Vagina (tissue), 2 donors: ENCODE measurements at regions not wholly inside any gene's neighbourhood (a gene's known extent, or its start where the extent isn't known, plus 50 kb on each side); places are given as distances from the start of the nearest gene placed in this dataset.

Experiments used
- POLR2A ChIP-seq, 2 donors: fragments of 450-650 bp; IDR thresholded peaks; one replicate each; pipeline ENCODE4 v1.6.1; 2017; ENCODE audit warnings: antibody characterized with exemption in 2 of 2, mild to moderate bottlenecking in 2 of 2, moderate library complexity in 2 of 2
- POLR2AphosphoS5 ChIP-seq, 2 donors: sonication (generic); formaldehyde crosslinking; IDR thresholded peaks; one replicate each; pipeline ENCODE4 v1.9.0; 2017; ENCODE audit warnings: antibody characterized with exemption in 2 of 2, mild to moderate bottlenecking in 2 of 2, low read depth in 1 of 2; ENCODE audit not compliant: insufficient read depth in 1 of 2
- TF ChIP-seq, protein P1 (sequence below), 3 experiments: fragments of 450-650 bp in 2 of 3; fragments of 200-600 bp in 1 of 3; sonication (generic) in 1 of 3; IDR thresholded peaks; one replicate each; pipeline ENCODE4 v1.5.1; 2017 to 2019; ENCODE audit warnings: antibody characterized with exemption in 3 of 3, mild to moderate bottlenecking in 2 of 3, moderate library complexity in 2 of 3

DNA sequence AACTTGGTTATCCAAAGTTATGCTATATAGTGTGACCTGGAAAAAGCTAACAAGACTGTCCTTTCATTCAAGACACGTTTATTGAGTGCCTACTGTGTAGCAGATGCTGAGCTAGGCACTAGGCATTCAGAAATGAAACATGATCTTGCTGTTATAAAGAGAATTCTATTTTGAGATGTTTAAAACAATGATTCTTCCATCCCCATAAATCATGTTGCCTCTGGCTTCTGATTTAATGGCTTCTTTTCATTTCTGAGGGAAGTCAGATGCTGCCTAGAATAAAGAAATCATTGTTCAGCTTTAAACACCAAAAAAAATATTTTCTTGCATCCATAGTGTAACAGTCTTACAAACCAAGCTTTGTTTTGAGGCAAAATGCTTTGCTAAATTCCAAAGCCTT, 620.9 kb upstream of the UBE2E2 start:
- no peak for TF ChIP-seq POLR2A (IDR thresholded peaks at IDR 0.05)
- TF ChIP-seq, protein P1, sequence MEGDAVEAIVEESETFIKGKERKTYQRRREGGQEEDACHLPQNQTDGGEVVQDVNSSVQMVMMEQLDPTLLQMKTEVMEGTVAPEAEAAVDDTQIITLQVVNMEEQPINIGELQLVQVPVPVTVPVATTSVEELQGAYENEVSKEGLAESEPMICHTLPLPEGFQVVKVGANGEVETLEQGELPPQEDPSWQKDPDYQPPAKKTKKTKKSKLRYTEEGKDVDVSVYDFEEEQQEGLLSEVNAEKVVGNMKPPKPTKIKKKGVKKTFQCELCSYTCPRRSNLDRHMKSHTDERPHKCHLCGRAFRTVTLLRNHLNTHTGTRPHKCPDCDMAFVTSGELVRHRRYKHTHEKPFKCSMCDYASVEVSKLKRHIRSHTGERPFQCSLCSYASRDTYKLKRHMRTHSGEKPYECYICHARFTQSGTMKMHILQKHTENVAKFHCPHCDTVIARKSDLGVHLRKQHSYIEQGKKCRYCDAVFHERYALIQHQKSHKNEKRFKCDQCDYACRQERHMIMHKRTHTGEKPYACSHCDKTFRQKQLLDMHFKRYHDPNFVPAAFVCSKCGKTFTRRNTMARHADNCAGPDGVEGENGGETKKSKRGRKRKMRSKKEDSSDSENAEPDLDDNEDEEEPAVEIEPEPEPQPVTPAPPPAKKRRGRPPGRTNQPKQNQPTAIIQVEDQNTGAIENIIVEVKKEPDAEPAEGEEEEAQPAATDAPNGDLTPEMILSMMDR (IDR thresholded peaks at IDR 0.05), result no peak
- no peak for TF ChIP-seq POLR2AphosphoS5 (IDR thresholded peaks at IDR 0.05; ENCODE audit: insufficient read depth in 1 of 2, low read depth in 1 of 2)
